NCI-H146 treated with DMSO at 0.1 percent for 48 hours (cell line): ENCODE measurements at regions not wholly inside any gene's neighbourhood (a gene's known extent, or its start where the extent isn't known, plus 50 kb on each side); places are given as distances from the start of the nearest gene placed in this dataset.

Experiments used
- DNase-seq: peaks from one replicate; lab custom pipeline; 2025; ENCODE audit not compliant: unreplicated experiment; lab: John Stamatoyannopoulos, UW

DNA sequence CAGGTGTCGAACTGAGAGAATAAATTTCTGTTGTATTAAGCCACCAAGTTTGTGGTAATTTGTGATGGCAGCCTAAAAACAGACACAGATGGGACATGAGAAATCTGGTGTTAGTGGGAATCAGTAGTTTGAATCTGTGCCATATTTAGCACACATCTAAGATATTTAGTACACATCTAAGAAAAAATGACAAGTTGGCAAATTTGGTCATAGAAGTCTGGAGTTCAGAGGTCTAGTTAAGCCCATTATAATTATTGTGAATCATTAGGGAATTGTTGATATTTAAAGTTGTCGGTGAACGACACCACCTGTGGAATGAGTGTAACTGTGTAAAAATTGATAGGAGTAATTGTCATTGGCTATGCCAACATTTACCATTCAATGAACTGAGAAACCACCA is 1138.8 kb upstream of the TMEFF2 start:
- DNase-seq: no peak

DNA sequence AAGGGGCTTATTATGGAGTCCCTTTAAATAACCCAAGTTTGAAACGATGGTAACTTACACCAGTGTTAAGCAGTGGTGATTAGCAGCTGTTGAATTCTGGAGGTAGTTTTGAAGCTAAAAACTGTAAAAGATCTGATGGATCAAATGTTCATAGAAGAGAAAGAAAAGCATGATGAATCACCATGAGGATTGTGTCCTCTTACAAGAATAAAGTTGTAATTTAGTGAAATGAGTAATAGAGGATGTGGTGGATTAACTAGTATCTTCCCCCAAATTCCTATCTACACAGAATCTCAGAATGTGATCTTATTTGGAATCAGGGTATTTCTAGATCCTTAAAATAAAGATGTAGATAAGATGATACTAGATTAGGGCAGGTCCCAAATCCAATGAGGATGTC is 1138.2 kb upstream of the TMEFF2 start:
- no peak for DNase-seq

DNA sequence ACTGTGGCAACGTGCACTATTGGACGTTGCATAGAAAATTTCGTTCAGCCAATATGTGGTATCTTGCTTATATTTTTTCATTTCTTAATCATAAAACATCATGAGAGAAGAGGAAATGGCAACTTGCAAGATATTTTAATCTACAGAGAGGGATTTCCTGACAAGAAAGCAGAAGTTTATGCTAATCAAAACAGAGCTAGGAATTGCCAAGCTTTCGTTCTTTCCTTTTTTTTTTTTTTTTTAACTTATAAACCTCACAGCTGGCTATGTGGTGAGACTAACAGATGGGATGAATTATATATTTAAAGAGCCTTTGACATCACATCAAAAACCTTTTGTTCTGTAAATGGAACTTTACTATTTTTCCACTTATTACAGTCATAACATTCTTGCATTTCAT is 1136.9 kb upstream of the TMEFF2 start:
- DNase-seq: no peak

DNA sequence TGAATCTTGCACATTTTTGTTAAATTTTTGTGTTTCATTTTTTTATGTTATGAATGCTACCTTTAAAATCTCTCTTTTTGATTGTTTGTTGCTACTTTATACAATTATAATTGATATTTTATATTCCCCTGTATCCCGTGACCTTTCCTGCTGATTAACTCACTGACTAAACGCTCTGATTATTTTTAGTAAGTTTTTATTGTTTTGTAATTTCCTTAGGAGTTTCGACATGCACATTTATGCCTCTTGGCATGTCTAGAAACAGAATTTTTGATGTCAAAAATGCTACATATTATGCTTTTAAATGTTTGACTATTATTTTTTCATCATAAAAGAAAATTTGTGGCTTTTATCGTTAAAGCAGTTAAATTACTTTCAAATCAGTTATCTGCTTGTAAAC is 1131.6 kb upstream of the TMEFF2 start:
- DNase-seq: no peak

DNA sequence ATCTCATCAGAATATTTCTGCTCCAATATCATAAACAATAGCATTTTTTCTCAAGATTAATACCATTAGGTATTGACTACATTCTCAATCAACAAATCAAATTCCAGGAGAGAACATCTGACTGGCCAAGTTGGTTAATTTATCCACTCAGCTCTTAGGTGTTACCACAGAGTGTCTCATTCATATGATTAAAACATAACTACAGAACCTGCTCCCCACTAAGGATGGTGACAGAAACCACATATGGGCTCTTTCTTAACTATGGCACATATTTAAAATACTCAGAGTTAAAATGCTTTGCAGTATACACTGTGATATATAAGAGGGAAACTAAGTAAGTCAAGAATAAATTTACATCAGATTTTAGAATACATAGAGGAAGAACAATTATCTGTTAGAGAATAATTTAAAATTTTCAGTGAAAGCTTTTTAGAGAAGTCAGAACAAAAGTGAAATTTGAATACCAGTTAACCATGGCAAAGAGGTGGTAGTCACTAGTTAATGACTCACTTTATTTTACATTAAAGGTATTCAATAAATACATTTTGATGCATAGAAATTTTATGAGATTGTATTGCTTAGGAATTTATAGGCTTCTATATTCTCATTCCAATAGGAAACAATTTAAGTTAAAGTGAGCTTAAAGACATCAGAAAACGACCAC is 1120.8 kb upstream of the TMEFF2 start:
- DNase-seq: no peak

DNA sequence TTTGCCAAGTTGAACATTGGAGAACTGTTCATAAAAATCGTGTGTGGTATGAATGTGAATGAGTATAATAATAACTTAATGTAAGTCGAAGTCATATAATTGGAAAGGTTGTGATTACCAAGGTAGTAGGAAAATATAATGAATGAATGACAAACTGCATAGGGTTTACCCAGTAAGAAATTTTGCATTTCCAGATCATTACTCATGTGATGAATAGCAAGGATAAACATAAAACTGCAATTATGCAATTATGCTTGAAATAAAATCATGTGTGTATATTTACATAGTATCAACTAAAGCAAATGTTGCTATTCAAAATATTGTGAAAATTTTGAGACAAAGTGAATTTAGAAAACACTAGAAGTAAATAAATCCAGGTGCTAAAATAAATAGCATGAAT is 1108.7 kb upstream of the TMEFF2 start:
- peak; percentile 55 for DNase-seq

DNA sequence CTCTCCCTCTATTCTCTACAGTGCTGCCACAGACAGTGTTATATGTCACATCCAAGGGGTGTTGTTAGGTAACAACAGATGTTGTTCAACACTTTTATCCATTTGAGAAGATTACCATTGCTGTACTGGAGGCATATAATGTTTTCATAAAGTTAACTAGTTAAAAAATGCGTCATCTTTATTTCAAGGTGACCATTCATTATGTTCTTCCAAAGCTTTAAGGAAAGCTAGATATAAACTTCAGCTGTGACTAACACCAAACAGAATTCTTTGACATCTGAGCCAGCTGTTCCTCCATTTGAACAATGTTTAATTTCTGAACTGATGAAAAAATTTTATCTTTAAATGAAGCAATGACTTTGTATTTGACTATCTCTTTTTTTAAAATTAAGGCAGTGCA is 1099.6 kb upstream of the TMEFF2 start:
- no peak for DNase-seq

DNA sequence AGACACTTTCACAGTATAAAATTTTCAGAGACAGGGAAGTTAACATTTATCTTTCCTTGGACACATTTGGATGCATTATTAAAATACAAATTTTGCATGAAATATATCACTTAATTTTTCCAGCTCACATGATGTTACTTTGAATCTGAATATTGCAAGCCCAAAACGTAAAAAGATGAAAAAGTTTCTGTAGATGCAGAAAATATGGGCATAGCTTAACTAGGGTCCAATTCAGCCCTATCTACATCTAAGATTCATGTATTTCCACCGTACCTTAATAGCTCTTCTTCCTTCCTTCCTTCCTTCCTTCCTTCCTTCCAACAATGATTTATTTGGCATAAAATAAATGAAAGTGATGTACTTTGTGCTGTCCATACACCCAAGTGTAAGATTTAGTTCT is 1084.6 kb upstream of the TMEFF2 start:
- no peak for DNase-seq

DNA sequence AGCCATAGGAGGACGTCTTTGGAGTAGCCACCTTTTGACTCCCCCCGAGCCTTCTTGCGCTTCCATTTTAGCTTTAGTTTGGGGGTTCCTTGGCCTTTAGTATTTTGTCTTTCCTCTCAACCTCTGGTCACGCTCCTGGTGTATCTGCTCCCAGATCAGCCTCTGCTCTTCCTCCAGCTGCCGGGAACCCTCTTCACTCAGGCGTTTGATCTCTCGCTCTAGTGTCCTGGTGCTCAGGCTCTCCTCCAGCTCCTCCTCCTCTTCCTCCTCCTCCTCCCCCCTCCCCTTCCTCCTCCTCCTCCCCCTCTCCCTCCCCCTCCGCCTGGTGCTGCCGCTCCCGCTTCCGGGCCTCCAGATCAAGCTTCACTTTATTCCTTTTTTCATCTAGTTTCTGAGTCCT is 1082.3 kb upstream of the TMEFF2 start:
- no peak for DNase-seq

DNA sequence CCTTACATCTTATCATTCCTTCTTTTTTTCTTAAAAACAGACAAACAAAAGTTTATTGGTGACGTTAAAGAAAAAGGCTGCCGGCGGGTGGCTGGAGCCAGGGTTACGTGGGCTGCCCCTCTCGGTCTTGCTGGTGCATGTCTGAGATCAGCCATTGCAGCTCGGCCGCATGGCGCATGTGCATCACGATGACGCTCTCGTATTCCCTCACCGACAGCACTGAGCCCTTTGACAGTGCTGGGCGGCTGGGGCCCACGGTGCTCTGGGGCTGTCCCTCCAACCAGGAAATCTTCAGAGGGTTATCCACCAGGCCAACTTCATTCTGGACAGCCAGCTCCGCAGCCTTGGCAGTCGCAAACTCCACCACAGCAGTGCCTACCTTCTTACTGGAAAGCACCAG is 1081.8 kb upstream of the TMEFF2 start:
- no peak for DNase-seq

DNA sequence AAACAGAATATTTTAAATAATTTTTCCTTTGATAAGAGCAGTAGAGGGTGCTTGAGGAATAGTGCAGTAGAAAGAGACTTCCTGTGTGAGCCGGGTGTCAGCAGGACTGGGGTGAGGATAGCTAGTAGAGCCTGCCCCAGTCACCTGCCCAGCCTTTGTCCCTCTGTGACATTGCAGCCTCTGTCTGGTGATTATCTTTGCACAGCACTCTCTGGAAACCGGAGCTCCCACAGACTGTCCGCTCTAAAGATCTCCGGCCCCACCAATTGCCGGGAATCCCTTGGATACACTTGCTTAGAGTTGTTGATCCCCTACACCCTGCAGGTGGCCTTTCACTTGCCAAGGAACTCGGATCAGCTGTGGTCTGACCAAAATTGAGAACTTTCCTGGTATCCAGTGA is 1081.3 kb upstream of the TMEFF2 start:
- DNase-seq: no peak

DNA sequence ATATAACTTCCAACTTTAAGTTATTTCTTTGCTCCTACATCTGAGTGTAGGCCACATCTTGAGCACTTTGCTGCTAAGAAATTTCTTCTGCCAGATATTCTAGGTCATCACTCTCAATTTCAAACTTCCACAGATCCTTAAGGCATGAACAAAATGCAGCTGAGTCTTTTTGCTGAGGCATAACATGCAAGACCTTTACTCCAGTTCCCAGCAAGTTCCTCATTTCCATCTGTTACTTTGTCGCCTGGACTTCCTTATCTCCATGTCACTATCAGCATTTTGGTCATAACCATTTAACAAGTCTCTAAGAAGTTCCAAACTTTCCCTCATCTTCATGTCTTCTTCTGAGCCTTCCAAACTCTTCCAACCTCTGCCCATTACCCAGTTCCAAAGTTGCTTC is 1077.3 kb upstream of the TMEFF2 start:
- DNase-seq: no peak

DNA sequence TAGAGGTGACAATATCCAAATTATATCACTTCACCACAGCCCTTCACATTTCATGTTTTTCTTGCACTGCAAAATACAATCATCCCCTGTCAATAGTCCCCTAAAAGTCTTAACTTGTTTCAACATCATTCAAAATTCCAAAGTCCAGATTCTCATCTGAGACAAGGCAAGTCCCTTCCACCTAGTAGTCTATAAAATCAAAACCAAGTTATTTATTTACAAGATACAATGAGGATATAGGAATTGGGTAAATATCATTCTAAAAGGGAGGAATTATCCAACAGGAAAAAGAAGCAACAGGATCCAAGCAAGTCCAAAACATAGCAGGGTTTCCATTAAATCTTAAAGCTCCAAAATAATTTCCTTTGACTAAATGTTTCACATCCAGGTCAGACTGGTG is 1076.1 kb upstream of the TMEFF2 start:
- no peak for DNase-seq

DNA sequence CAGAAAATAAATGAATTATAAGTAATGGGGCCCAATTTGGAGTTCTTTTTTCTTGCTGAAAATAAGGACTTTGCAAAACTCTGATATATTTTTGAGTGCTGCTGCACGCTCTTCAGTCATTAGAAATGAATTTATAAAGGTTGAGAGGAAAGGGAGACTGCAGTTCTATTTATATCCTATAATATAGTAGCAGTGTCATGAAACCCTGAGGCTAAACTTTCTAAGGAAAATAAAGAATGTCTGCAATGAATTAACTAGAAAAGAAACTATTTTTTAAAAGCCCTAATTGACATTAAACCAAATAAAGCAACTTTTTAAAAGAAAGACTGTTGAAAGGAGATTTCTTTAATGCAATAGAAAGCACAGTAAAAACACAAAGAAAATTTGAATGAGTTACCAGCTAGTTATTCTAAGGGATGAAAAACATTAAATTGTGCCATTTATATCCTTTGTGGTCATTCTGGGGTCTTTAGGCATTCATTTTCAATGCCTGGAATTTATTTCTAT is 1072.8 kb upstream of the TMEFF2 start:
- no peak for DNase-seq

DNA sequence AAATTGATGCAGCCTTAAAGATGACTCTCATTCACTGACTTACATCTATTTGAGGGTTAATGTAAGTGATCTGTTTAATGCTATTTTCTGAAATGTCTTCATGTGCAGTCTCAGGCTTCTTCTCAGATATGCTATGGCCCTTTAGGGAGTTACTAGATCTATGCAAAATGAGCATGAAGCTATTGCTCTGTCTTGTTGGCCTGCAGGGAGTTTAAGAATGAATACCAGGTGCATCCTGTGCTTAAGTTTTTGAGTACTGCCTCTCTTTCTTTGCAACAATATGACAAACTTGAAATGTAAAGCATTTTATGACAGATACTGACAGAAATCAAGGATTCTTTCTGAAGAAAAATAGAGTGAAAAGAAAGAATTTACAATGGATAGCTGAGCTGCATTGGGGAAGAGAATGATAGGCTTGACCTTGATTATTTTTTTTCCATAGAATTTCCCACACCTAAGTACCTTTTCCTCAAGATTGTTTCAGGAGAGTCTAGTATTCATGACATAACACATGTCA is 1058.3 kb upstream of the TMEFF2 start:
- no peak for DNase-seq

DNA sequence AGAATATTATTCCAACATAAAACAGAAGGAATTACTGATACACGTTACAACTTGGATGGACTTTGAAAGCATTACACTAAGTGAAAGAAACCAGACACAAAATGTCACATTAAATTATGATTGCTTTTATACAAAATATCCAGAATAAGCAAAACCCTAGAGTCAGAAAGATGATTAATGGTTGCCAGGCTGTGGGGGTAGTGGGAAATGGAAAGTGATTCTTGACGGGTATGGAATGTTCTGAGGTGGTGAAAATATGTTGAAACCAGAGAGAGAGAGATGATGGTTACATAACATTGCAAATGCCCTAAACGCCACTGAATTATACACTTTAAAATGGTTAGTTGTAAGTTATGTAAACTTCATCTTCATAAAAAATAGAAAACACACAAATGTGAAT is 1057.2 kb upstream of the TMEFF2 start:
- DNase-seq: no peak

DNA sequence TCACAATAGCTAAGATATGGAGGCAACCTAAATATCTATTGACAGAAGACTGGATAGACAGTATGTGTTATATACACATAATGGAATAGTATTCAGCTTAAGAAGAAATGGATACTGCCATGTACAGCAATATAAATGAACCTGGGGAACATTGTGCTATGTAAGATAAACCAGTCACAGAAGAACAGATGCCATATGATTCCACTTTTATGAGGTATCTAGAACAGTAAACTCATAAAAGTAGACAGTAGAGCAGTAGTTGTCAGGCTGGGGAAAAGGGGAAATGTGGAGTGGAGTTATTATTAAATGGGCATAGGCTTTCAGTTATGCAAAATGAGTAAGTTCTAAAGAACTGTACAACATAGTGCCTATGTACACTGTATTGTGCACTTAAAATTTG is 1055.7 kb upstream of the TMEFF2 start:
- no peak for DNase-seq

DNA sequence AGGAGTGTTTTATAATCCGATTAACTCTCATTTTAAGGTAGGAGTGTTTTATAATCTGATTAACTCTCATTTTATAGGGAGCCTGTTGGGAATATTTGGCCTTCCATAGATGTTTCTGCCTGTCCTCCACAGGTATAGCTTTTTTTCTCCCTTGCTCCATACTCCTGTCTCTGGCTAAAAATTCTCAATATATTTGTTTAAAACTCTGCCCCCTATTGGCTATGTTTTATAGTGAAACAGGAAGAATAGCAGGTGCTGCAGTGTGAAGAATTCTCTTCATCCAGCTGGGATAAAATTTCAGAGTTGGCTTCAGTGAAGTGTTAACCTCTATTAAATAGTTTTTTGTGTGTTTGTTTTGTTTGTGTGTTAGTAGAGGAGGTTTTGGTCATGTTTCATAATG is 1046.0 kb upstream of the TMEFF2 start:
- DNase-seq: no peak

DNA sequence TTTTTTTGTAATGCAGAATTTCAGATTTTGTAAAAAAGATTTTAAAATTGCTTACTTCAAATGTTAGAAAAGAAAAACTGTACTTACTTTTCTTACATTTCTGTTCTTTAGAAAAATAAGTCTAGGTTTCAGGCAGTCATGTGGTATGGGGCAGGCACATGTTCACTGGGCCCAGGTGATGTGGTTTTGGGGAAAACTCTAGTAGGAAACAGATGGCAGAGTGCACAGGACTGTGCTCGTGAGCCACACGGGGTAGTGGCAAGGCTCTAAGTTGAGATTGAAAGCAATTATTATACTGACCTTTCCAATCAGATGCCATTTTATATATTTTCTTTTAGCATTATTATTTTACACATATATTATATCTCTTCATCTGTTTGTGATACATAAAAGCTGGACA is 1036.9 kb upstream of the TMEFF2 start:
- DNase-seq: no peak

DNA sequence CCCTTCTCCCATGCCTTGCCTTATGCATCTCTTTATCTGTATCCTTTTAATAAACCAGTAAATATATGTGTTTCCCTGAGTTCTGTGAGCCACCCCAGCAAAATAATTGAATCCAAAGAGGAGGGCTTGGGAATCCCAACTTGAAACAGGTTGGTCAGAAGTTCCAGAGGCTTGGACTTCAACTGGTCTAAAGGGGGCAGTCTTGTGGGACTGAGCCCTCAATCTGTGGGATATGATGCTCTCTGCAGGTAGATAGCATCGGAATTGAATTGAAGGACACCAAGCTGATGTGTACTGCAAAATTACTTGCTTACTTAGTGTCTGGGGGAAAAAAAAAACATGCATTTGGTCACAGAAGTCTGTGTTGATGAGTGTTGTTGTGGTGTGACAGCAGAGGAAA is 1033.5 kb upstream of the TMEFF2 start:
- no peak for DNase-seq

DNA sequence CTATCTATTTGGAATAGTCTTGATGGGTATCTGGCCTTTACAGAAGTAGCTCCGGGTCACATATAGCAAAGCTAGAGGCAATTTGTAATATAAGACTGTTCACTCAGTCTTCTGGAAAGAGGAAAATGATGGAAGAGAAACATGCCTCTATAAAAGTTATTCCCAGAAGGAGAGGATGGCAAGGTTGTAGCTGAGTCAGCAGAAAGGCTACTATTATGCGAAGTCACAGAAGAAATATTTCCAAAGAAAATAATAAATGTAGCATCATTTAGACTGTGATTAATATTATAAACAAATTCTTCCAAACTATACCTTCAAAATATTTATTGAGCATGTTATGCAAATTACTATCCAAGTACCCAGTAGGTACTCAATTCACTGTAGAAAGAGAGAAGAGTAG is 1027.7 kb upstream of the TMEFF2 start:
- DNase-seq: no peak

DNA sequence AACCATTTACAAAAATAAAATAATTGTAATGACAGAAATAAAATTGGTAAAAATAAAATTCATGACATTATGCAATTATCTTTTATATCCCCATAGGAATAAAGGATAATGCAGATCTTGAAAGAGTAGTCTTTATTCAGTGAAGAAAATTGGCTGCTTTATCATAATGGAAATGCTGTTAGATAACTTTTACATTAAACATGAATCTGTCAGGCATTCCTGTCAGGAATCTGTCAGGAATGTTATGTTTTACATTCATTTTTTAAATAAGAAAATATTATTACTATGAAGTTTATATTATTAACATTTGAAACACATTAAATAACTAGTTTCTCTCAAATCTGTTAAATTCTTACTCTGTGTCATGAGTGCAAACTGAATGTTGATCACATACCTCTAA is 1024.7 kb upstream of the TMEFF2 start:
- no peak for DNase-seq

DNA sequence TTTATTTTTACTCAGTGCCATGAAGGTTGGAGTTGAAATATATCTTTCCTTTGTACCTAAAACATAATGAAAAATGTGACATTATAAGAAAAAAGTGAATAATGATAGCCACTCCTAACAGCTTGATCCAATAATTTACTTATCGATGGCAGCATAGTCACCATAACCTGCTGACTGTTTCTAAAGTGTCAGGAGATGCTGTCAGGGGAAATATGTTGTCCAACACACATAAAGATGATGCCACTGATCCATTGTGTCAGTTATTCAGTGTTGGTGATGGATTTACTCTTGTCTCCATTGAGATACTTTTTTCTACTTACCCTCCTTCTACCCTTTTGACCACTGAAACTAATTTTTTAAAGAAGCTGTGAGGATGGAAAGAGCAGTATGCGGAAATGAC is 1006.9 kb upstream of the TMEFF2 start:
- no peak for DNase-seq
